ENCODE measurements at regions not wholly inside any gene's neighbourhood (a gene's known extent, or its start where the extent isn't known, plus 50 kb on each side); places are given as distances from the start of the nearest gene placed in this dataset.
"Not testable (repeated sequence)": the region's sequence is repeated elsewhere in the genome, so short reads cannot be mapped to it uniquely, and the experiment has no call there.

GRCh38 chr5:158511454-158511853 lies 588.3 kb downstream of the EBF1 start:
- Mint-ChIP-seq H3K4me1 (peaks cover 32% of the 10 kb centered on the region), H3K9me3 (peaks cover 9% of the 10 kb centered on the region), H3K36me3 (peaks cover 2% of the 10 kb centered on the region), H3K4me3 (peak overlapping the region; percentile 46), H3K27me3 (no peaks in the 10 kb centered on the region), H3K27ac (no peak overlapping the region)
- ATAC-seq (ENCODE audit: low read depth) (peak; percentile 99), DNase-seq (ENCODE audit: low spot score in 2 of 2) (peak; percentile 34 to 43)

GRCh38 chr5:158510479-158510878 lies 589.2 kb downstream of the EBF1 start:
- peak overlapping the region; percentile 1 for H3K27ac Mint-ChIP-seq
- peak overlapping the region; percentile 11 for H3K4me3 Mint-ChIP-seq
- peaks cover 5% of the 10 kb centered on the region for H3K36me3 Mint-ChIP-seq
- H3K4me1 Mint-ChIP-seq, result peaks cover 32% of the 10 kb centered on the region
- H3K9me3 Mint-ChIP-seq, result peaks cover 14% of the 10 kb centered on the region
- ATAC-seq (ENCODE audit: low read depth) (no peak), DNase-seq (ENCODE audit: low spot score in 2 of 2) (no peak)
- no peaks in the 10 kb centered on the region for H3K27me3 Mint-ChIP-seq

GRCh38 chr5:158506648-158507047 lies 593.1 kb downstream of the EBF1 start:
- H3K4me3 Mint-ChIP-seq, result no peak overlapping the region
- H3K9me3 Mint-ChIP-seq, result peaks cover 21% of the 10 kb centered on the region
- peaks cover 14% of the 10 kb centered on the region for H3K4me1 Mint-ChIP-seq
- no peak for DNase-seq (ENCODE audit: low spot score in 2 of 2)
- ATAC-seq (ENCODE audit: low read depth), result no peak
- H3K27ac Mint-ChIP-seq, result no peak overlapping the region
- peaks cover 8% of the 10 kb centered on the region for H3K36me3 Mint-ChIP-seq
- H3K27me3 Mint-ChIP-seq, result no peaks in the 10 kb centered on the region

- Mint-ChIP-seq H3K27me3 (no peaks in the 10 kb centered on the region), H3K9me3 (peaks cover 18% of the 10 kb centered on the region), H3K4me1 (peaks cover 2% of the 10 kb centered on the region), H3K27ac (no peak overlapping the region), H3K36me3 (peaks cover 8% of the 10 kb centered on the region), H3K4me3 (no peak overlapping the region)
- DNase-seq (ENCODE audit: low spot score in 2 of 2) (no peak), ATAC-seq (ENCODE audit: low read depth) (no peak)
These were observed 597.0 kb downstream of the EBF1 start for GRCh38 chr5:158502686-158503085.

GRCh38 chr5:158499892-158500418 lies 599.8 kb downstream of the EBF1 start:
- Mint-ChIP-seq H3K4me1 (peaks cover 2% of the 10 kb centered on the region), H3K36me3 (no peaks in the 10 kb centered on the region), H3K27ac (no peak overlapping the region), H3K4me3 (no peak overlapping the region), H3K9me3 (peaks cover 1% of the 10 kb centered on the region), H3K27me3 (no peaks in the 10 kb centered on the region)
- ATAC-seq (ENCODE audit: low read depth) (no peak), DNase-seq (ENCODE audit: low spot score in 2 of 2) (no peak)

GRCh38 chr5:158499075-158499891 lies 600.4 kb downstream of the EBF1 start:
- no peaks in the 10 kb centered on the region for H3K36me3 Mint-ChIP-seq
- no peak for DNase-seq (ENCODE audit: low spot score in 2 of 2)
- no peaks in the 10 kb centered on the region for H3K27me3 Mint-ChIP-seq
- peaks cover 2% of the 10 kb centered on the region for H3K4me1 Mint-ChIP-seq
- H3K4me3 Mint-ChIP-seq, result no peak overlapping the region
- no peaks in the 10 kb centered on the region for H3K9me3 Mint-ChIP-seq
- no peak for ATAC-seq (ENCODE audit: low read depth)
- no peak overlapping the region for H3K27ac Mint-ChIP-seq

- H3K27me3 Mint-ChIP-seq, result no peaks in the 10 kb centered on the region
- peaks cover 4% of the 10 kb centered on the region for H3K4me1 Mint-ChIP-seq
- no peak for ATAC-seq (ENCODE audit: low read depth)
- no peaks in the 10 kb centered on the region for H3K9me3 Mint-ChIP-seq
- H3K36me3 Mint-ChIP-seq, result no peaks in the 10 kb centered on the region
- H3K4me3 Mint-ChIP-seq, result no peak overlapping the region
- no peak for DNase-seq (ENCODE audit: low spot score in 2 of 2)
- H3K27ac Mint-ChIP-seq, result no peak overlapping the region
These were observed 603.1 kb downstream of the EBF1 start for GRCh38 chr5:158496624-158497023.

- DNase-seq (ENCODE audit: low spot score in 2 of 2) (no peak), ATAC-seq (ENCODE audit: low read depth) (no peak)
- H3K27me3 Mint-ChIP-seq, result no peaks in the 10 kb centered on the region
- no peaks in the 10 kb centered on the region for H3K9me3 Mint-ChIP-seq
- no peak overlapping the region for H3K4me3 Mint-ChIP-seq
- H3K4me1 Mint-ChIP-seq, result peaks cover 5% of the 10 kb centered on the region
- H3K36me3 Mint-ChIP-seq, result no peaks in the 10 kb centered on the region
- no peak overlapping the region for H3K27ac Mint-ChIP-seq
These were observed 605.2 kb downstream of the EBF1 start for GRCh38 chr5:158494541-158494940.

GRCh38 chr5:158494044-158494443 lies 605.7 kb downstream of the EBF1 start:
- not testable (repeated sequence) for H3K27me3 Mint-ChIP-seq; H3K4me1 Mint-ChIP-seq; DNase-seq (ENCODE audit: low spot score in 2 of 2); H3K4me3 Mint-ChIP-seq; H3K27ac Mint-ChIP-seq; H3K36me3 Mint-ChIP-seq; ATAC-seq (ENCODE audit: low read depth); H3K9me3 Mint-ChIP-seq

- DNase-seq (ENCODE audit: low spot score in 2 of 2) (no peak), ATAC-seq (ENCODE audit: low read depth) (no peak)
- Mint-ChIP-seq H3K27ac (no peak overlapping the region), H3K4me3 (no peak overlapping the region), H3K9me3 (no peaks in the 10 kb centered on the region), H3K27me3 (no peaks in the 10 kb centered on the region), H3K4me1 (peaks cover 5% of the 10 kb centered on the region), H3K36me3 (no peaks in the 10 kb centered on the region)
These were observed 606.9 kb downstream of the EBF1 start for GRCh38 chr5:158492841-158493242.

GRCh38 chr5:158492136-158492535 lies 607.6 kb downstream of the EBF1 start:
- DNase-seq (ENCODE audit: low spot score in 2 of 2) (no peak), ATAC-seq (ENCODE audit: low read depth) (no peak)
- Mint-ChIP-seq H3K9me3 (no peaks in the 10 kb centered on the region), H3K36me3 (no peaks in the 10 kb centered on the region), H3K27ac (no peak overlapping the region), H3K4me1 (peaks cover 5% of the 10 kb centered on the region), H3K4me3 (no peak overlapping the region), H3K27me3 (no peaks in the 10 kb centered on the region)

GRCh38 chr5:158487664-158488063 lies 612.1 kb downstream of the EBF1 start:
- H3K4me1 Mint-ChIP-seq, result peaks cover 5% of the 10 kb centered on the region

GRCh38 chr5:158487156-158487555 lies 612.6 kb downstream of the EBF1 start:
- no peak for DNase-seq (ENCODE audit: low spot score in 2 of 2)
- H3K27ac Mint-ChIP-seq, result no peak overlapping the region
- H3K4me3 Mint-ChIP-seq, result no peak overlapping the region
- H3K9me3 Mint-ChIP-seq, result no peaks in the 10 kb centered on the region
- peaks cover 2% of the 10 kb centered on the region for H3K27me3 Mint-ChIP-seq
- peaks cover 5% of the 10 kb centered on the region for H3K4me1 Mint-ChIP-seq
- no peaks in the 10 kb centered on the region for H3K36me3 Mint-ChIP-seq
- ATAC-seq (ENCODE audit: low read depth), result no peak

More at GRCh38 chr5:158487664-158488063, 612.1 kb downstream of the EBF1 start:
- ATAC-seq (ENCODE audit: low read depth) (no peak), DNase-seq (ENCODE audit: low spot score in 2 of 2) (no peak)
- no peaks in the 10 kb centered on the region for H3K36me3 Mint-ChIP-seq
- no peak overlapping the region for H3K27ac Mint-ChIP-seq
- H3K4me3 Mint-ChIP-seq, result no peak overlapping the region
- H3K27me3 Mint-ChIP-seq, result peaks cover 2% of the 10 kb centered on the region
- no peaks in the 10 kb centered on the region for H3K9me3 Mint-ChIP-seq

GRCh38 chr5:158486566-158486965 lies 613.1 kb downstream of the EBF1 start:
- H3K4me3 Mint-ChIP-seq, result no peak overlapping the region
- DNase-seq (ENCODE audit: low spot score in 2 of 2) (no peak), ATAC-seq (ENCODE audit: low read depth) (no peak)
- no peaks in the 10 kb centered on the region for H3K9me3 Mint-ChIP-seq
- no peaks in the 10 kb centered on the region for H3K36me3 Mint-ChIP-seq
- H3K4me1 Mint-ChIP-seq, result peaks cover 3% of the 10 kb centered on the region
- H3K27ac Mint-ChIP-seq, result no peak overlapping the region
- H3K27me3 Mint-ChIP-seq, result peaks cover 2% of the 10 kb centered on the region

- no peak for DNase-seq (ENCODE audit: low spot score in 2 of 2)
- H3K4me3 Mint-ChIP-seq, result no peak overlapping the region
These were observed 614.1 kb downstream of the EBF1 start for GRCh38 chr5:158485604-158486081.

More at GRCh38 chr5:158485604-158486081, 614.1 kb downstream of the EBF1 start:
- H3K36me3 Mint-ChIP-seq, result no peaks in the 10 kb centered on the region
- H3K4me1 Mint-ChIP-seq, result peaks cover 3% of the 10 kb centered on the region
- no peak for ATAC-seq (ENCODE audit: low read depth)
- peaks cover 2% of the 10 kb centered on the region for H3K27me3 Mint-ChIP-seq
- H3K9me3 Mint-ChIP-seq, result no peaks in the 10 kb centered on the region
- no peak overlapping the region for H3K27ac Mint-ChIP-seq
